Jurkat, Clone E6-1 (cell line): ENCODE measurements at regions not wholly inside any gene's neighbourhood (a gene's known extent, or its start where the extent isn't known, plus 50 kb on each side); places are given as distances from the start of the nearest gene placed in this dataset.
"Not testable (repeated sequence)": the region's sequence is repeated elsewhere in the genome, so short reads cannot be mapped to it uniquely, and the experiment has no call there.

Source experiments
- DNase-seq: peaks from one replicate; pipeline ENCODE4 v3.0.0-alpha.2; 2011; ENCODE audit warnings: low read depth, low spot score
- H3K4me3 ChIP-seq: 2 replicates; pipeline ENCODE4 v1.5.1; 2011; ENCODE audit warnings: mild to moderate bottlenecking, low read length, control low read depth, moderate library complexity

DNA sequence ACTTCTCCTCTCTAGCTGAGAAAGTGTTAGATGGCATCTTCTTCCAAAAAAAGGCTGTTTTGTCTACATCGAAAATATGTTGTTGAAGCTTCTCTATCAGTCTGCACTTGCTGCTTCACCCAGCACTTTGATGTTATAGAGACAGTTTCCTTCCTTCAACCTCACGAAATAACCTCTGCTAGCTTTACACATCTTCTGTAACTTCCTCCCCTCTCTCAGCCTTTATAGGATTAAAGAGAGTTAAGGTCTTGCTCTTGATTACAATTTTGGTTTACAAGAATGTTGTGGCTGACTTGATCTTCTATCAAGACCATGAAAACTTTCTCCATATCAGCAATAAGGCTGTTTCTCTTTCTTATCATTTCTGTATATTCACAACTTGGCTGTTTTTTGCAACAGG is 162.4 kb upstream of the OR4C13 start:
- H3K4me3 ChIP-seq, DNase-seq: not testable (repeated sequence)

DNA sequence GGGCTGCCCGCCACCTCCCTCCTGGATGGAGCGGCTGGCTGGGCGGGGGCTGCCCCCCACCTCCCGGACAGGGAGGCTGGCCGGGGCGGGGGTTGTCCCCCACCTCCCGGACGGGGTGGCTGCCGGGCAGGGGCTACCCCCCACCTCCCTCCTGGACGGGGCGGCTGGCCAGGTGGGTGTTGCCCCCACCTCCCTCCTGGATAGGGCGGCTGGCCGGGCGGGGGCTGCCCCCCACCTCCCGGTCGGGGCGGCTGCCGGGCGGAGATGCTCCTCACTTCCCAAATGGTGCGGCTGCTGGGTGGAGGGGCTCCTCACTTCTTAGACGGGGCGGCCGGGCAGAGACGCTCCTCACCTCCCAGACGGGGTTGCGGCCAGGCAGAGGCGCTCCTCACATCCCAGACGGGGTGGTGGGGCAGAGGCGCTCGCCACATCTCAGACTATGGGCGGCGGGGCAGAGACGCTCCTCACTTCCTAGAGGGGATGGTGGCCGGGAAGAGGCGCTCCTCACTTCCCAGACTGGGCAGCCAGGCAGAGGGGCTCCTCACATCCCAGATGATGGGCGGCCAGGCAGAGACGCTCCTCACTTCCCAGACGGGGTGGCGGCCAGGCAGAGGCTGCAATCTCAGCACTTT is 153.9 kb upstream of the OR4C13 start:
- H3K4me3 ChIP-seq, DNase-seq: not testable (repeated sequence)

DNA sequence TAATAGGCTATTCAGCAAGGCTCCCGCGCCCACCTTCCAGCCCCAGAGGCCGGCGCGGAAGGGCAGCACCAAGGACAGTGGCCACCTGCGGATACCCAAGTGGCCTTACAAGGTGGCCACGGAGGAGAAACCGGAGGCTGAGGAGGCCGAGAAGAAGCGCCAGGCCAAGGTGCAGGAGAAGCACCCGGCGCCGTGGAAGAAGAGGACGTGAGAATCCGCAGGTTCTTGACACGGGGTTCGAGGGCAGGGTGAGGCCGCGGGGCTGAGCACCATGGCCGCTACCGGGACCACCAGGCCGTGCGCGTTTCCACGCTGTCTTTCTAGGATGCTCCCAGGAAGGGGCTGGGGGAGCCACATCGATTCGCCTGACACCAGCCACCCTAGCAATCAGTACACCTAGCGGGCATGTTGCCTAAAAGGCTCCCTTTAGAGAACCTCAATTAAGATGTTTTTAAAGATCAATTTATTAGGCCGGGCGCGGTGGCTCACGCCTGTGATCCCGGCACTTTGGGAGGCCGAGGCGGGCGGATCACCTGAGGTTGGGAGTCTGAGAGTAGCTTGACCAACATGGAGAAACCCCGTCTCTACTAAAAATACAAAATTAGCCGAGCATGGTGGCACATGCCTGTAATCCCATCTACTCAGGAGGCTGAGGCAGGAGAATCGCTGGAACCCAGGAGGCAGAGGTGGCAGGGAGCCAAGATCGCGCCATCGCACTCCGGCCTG is 134.3 kb upstream of the OR4C13 start:
- H3K4me3 ChIP-seq, DNase-seq: not testable (repeated sequence)

DNA sequence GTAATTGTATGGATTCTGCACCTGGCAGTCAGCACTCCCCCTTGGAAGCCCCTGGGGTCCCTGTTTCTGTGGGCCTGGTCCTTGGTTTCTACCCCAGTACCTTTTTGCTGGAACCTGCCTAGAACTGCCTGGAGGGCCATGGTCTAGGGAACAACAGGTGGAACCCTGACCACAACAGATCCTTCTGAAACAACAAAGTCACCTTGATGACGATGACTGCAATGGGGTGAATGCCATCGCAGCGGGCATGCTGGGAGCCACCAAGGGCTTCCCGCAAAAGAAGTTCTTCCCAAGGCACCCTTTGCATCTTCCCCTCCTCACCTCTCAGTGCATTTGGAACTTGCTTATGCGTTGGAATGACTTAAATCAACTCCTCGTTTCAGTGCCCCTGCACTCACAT is 129.0 kb upstream of the OR4C13 start:
- not testable (repeated sequence) for DNase-seq

DNA sequence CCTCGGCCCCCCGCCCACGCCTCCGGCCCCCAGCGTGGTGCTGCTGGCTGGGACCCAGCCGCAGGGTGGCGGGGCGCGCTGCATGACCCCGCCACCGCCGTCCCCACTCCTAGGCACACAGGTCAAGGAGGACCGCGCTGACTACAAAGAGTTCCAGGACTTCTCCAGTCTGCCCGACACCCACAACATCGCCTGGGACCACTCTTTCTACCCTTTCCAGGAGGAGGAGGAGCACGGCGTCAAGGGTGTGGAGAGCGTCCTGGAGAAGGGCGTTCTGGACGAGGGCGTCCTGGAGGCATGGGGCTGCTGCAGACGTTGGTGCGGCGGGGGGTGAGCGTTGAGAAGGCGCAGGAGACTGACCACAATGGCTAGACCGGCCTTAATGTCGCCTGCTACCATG is 101.7 kb upstream of the OR4C13 start:
- not testable (repeated sequence) for DNase-seq, H3K4me3 ChIP-seq

More for the DNA sequence above, 129.0 kb upstream of the OR4C13 start:
- H3K4me3 ChIP-seq: not testable (repeated sequence)

DNA sequence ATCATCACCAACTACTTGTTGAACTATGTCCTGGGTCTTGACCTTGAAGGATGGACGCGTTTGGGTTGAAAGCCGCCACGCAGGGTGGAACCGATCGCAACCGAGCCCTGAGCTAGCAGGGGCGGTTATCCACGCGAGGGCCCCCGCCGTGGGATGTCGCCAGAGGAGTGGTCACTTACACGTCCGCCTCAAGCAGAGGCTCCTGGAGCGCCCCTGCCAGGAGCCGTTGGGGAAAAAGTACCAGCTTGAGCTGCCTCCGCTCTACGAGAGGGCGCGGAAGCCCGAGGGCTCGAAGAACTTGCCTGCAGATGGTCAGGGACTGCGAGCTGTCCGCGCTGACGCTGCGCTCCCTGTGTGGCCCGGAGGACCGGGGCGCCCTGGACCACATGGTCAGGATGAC is 100.7 kb upstream of the OR4C13 start:
- no peak overlapping the region for H3K4me3 ChIP-seq
- DNase-seq: no peak

DNA sequence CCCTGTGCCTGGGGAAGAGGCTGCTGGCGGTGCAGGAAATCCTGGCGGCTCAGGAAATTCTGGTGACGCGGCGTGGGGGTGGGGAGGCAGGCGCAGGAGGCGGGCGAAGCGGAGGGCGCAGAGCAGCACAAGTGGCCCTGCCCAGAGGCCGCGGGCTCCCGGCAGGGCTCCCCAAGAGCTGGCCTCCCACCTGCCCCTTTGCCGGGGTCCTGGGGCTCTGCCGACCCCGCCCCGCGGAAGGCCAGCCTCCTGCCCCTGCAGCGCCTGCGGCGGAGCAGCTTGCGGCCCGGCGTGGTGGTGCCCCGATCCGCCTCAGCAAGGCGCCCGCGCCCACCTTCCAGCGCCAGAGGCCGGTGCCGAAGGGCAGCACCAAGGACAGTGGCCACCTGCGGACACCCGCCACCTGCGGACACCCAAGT is 100.2 kb upstream of the OR4C13 start:
- DNase-seq: no peak
- H3K4me3 ChIP-seq: no peak overlapping the region

DNA sequence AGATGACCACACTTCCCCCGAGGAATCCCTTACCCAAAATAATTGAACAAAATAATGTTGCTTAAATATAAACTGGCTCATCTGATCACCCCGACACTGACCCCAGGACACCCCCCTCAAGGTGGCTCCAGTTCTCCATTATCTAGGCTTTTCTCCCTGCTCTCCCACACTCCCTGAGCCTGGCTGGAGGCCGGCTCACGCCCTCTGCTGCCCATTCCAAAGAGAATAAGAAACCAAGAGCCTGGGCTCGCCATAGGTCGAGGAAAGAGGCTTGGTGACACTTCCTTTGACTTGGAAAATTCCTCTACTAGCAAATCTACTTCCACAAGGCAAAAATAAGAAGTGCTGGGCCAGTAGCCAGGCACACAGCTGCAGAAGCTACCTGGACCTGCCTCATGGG is 63.3 kb upstream of the OR4C13 start:
- not testable (repeated sequence) for DNase-seq

DNA sequence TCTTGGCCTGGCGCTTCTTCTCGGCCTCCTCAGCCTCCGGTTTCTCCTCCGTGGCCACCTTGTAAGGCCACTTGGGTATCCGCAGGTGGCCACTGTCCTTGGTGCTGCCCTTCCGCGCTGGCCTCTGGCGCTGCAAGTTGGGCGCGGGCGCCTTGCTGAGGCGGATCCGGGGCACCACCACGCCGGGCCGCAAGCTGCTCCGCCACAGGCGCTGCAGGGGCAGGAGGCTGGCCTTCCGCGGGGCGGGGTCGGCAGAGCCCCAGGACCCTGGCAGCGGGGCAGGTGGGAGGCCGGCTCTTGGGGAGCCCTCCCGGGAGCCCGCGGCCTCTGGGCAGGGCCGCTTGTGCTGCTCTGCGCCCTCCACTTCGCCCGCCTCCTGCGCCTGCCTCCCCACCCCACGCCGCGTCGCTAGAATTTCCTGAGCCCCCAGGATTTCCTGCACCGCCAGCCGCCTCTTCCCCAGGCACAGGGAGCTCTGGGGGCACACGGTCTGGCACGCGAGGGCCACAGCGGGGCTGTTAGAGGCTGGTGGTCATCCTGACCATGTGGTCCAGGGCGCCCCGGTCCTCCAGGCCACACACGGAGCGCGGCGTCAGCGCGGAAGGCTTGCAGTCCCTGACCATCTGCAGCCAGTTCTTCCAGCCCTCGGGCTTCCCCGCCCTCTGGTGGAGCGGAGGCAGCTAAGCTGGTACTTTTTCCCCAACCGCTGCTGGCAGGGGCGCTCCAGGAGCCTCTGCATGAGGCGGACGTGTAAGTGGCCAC is 60.1 kb upstream of the OR4C13 start:
- not testable (repeated sequence) for H3K4me3 ChIP-seq, DNase-seq

More for the DNA sequence above, 63.3 kb upstream of the OR4C13 start:
- H3K4me3 ChIP-seq: not testable (repeated sequence)

DNA sequence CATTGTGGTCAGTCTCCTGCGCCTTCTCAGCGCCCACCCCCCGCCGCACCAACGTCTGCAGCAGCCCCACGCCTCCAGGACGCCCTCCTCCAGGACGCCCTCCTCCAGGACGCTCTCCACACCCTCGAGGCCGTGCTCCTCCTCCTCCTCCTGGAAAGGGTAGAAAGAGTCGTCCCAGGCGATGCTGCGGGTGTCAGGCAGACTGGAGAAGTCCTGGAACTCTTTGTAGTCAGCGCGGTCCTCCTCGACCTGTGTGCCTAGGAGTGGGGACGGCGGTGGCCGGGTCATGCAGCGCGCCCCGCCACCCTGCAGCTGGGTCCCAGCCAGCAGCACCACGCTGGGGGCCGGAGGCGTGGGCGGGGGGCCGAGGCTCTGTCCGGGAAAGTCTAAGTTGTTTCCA is 58.7 kb upstream of the OR4C13 start:
- not testable (repeated sequence) for DNase-seq, H3K4me3 ChIP-seq
